Dendritic cell treated with granulocyte-macrophage colony-stimulating factor and Interleukin-4, amounts not matched to agents 40 ng/mL and 50 ng/mL, for 4 days (primary cell): ENCODE measurements at regions not wholly inside any gene's neighbourhood (a gene's known extent, or its start where the extent isn't known, plus 50 kb on each side); places are given as distances from the start of the nearest gene placed in this dataset.
"Not testable (repeated sequence)": the region's sequence is repeated elsewhere in the genome, so short reads cannot be mapped to it uniquely, and the experiment has no call there.

ENCODE experiments used
- H3K27ac Mint-ChIP-seq: one replicate; pipeline ENCODE4 v1.8.0; 2022; ENCODE audit warnings: mild to moderate bottlenecking, mixed read lengths
- H3K27me3 Mint-ChIP-seq: one replicate; pipeline ENCODE4 v1.8.0; 2022; ENCODE audit warnings: mild to moderate bottlenecking, mixed read lengths
- H3K36me3 Mint-ChIP-seq: one replicate; pipeline ENCODE4 v1.8.0; 2022; ENCODE audit warnings: low read depth, mixed read lengths
- H3K4me1 Mint-ChIP-seq: one replicate; pipeline ENCODE4 v1.8.0; 2022; ENCODE audit warnings: low read depth, mixed read lengths
- H3K4me3 Mint-ChIP-seq: one replicate; pipeline ENCODE4 v1.8.0; 2022; ENCODE audit warnings: mild to moderate bottlenecking, moderate library complexity, mixed read lengths
- H3K9me3 Mint-ChIP-seq: one replicate; pipeline ENCODE4 v1.8.0; 2022; ENCODE audit warnings: mixed read lengths
- intact Hi-C: fragments of 100-400 bp; cut with micrococcal nuclease; formaldehyde crosslinking; loops from one replicate; pipeline ENCODE4 v1.15.0; 2022

DNA sequence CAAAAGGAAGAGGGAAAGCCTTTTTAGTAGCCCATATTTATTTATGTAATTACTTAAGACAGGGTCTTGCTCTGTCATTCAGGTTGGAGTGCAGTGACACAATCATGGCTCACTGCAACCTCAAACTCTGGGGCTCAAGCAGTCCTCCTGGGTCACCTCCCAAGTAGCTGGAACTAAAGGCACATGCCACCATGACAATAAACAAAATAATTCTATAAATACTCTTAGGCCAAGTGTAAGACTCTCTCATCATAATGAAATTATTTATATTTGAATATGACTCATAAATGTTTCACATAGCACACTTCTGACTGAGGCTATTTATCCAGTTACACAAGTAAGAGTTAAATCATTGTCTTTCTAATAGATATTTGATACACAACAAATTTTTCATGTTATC is 314.7 kb downstream of the AMY1C start:
- H3K27me3 Mint-ChIP-seq, result no peaks in the 10 kb centered on the region
- peaks cover 9% of the 10 kb centered on the region for H3K9me3 Mint-ChIP-seq
- no peak overlapping the region for H3K27ac Mint-ChIP-seq
- H3K4me3 Mint-ChIP-seq, result no peak overlapping the region
- no peaks in the 10 kb centered on the region for H3K4me1 Mint-ChIP-seq
- intact Hi-C loops, result no loop called here
- no peaks in the 10 kb centered on the region for H3K36me3 Mint-ChIP-seq

DNA sequence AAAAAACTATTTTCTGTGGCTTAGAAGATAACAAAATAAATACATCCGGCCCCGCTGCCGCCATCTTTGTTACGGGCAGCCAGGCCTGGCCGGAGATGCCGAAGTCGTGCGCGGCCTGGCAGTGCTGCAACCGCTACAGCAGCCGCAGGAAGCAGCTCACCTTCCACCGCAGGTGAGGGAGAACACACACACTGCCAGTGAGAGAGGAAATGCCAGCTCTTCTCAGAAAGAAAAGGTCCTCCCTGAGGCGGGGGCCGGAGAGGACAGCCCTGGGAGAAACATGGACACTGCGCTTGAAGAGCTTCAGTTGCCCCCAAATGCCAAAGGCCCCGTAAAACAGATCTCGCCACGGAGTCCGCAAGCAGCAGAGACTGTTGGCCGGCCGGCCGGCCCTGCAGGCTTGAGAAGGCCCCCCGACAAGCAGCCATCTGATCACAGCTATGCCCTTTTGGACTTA is 323.2 kb downstream of the AMY1C start:
- peaks cover 32% of the 10 kb centered on the region for H3K9me3 Mint-ChIP-seq

DNA sequence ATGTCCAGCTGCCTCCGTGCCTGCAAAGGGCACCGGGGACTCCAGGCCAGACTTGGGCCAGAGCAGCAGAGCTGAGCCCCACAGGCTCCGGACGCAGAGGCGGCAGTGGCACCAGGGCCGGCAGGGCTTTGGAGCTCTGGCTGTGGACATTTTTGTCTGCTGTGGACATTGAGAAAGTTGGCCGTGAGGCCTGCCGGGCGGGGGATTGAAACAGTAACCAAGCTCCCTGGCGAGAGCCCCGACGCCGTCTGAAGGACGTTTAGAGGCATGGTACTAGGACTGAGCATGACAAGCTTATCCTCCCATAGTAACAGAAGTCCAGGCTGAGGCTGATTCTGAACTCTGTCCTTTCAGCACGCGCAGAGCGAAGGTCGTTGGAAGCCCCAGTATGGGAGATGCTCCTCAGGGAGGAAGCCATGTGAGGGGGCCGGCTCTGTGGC is 323.8 kb downstream of the AMY1C start:
- Mint-ChIP-seq H3K4me1 (no peaks in the 10 kb centered on the region), H3K27me3 (no peaks in the 10 kb centered on the region), H3K9me3 (peaks cover 26% of the 10 kb centered on the region), H3K27ac (no peak overlapping the region), H3K4me3 (no peak overlapping the region), H3K36me3 (no peaks in the 10 kb centered on the region)
- intact Hi-C loops, result no loop called here

More for the DNA sequence above, 323.2 kb downstream of the AMY1C start:
- no peaks in the 10 kb centered on the region for H3K36me3 Mint-ChIP-seq
- H3K27me3 Mint-ChIP-seq, result no peaks in the 10 kb centered on the region
- no peak overlapping the region for H3K4me3 Mint-ChIP-seq
- intact Hi-C loops, result no loop called here
- H3K4me1 Mint-ChIP-seq, result no peaks in the 10 kb centered on the region
- H3K27ac Mint-ChIP-seq, result no peak overlapping the region

DNA sequence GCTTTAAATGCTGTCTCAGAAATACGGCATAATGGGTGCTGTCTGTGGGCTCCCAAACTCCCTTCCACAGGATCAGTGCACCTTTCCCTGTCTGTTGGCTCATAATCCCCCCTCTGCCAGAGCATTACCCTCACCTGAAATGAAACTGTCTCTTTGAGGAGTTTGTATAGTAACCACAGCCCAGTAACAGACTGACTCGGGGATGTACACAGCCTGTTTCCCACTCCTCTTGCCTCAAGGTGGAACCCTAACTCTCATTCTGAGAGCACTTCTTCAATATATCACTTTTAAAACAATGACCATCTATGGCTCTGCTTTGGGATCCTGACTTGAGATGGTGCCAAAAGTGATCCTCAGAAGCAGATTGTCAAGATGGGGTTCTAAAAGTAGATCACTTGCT is 332.5 kb downstream of the AMY1C start:
- no peaks in the 10 kb centered on the region for H3K4me1 Mint-ChIP-seq
- H3K9me3 Mint-ChIP-seq, result no peaks in the 10 kb centered on the region
- no peaks in the 10 kb centered on the region for H3K36me3 Mint-ChIP-seq
- no peaks in the 10 kb centered on the region for H3K27me3 Mint-ChIP-seq
- H3K27ac Mint-ChIP-seq, result no peak overlapping the region
- intact Hi-C loops, result no loop called here
- H3K4me3 Mint-ChIP-seq, result no peak overlapping the region

DNA sequence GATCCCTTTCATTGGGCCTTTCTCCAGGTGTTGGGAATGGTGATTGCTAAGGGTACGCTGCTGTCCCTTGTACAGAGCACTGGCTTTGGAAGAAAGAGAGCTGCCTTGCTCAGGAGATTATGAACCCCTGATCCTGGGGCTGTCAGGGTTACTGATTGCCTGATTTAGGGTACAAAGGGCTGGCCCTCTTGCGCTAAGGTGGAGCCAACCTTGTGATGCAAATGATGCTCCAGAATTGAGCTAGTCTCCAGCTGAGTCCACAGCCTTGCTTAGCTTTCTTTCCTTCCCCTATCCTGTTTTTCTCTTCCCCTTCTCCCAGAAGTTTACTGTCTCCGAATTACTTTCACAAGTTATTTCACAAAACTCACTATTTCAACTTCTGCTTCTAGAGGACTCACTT is 334.7 kb downstream of the AMY1C start:
- Mint-ChIP-seq H3K27me3 (no peaks in the 10 kb centered on the region), H3K9me3 (no peaks in the 10 kb centered on the region), H3K4me1 (no peaks in the 10 kb centered on the region), H3K36me3 (no peaks in the 10 kb centered on the region), H3K27ac (no peak overlapping the region), H3K4me3 (no peak overlapping the region)
- intact Hi-C loops, result no loop called here

DNA sequence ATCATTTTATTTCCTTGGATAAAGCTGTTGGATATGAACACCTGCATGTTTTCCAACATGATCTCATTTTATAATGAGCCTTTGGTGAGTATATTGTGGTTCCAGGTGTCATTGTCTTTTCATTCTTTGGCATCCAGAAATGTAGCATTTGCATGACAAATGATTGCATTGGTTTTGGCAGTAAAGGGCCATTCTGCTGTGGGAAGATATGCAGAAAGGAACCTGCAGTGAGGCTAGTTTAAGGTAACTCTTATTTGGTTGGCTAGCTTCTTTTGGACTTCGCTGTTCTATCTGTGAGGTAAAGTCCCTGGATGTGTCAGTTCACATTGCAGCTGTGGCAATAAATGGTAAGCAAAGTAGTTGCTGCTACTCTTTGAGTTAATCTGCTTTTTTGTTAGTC is 343.0 kb downstream of the AMY1C start:
- H3K27ac Mint-ChIP-seq, result no peak overlapping the region
- no peaks in the 10 kb centered on the region for H3K27me3 Mint-ChIP-seq
- H3K4me1 Mint-ChIP-seq, result no peaks in the 10 kb centered on the region
- no peak overlapping the region for H3K4me3 Mint-ChIP-seq
- peaks cover 7% of the 10 kb centered on the region for H3K9me3 Mint-ChIP-seq
- H3K36me3 Mint-ChIP-seq, result no peaks in the 10 kb centered on the region
- intact Hi-C loops, result no loop called here

DNA sequence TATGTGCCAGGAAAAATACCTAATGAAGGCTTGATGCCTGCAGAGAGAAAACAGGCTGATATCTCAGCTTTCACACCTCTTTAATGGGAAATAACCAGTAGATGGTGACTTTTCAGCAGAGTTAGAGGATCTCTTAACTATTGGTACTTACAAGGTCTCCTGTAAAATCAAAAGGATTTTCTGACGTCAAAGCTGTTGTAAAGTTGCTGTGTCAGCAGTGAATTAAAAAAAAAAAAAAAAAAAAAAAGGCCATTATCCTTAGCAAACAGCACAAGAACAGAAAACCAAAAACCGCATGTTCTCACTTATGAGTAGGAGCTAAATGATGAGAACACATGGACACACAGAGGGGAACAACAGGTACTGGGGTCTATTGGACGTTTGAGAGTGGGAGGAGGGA is 349.1 kb downstream of the AMY1C start:
- no peaks in the 10 kb centered on the region for H3K27me3 Mint-ChIP-seq

DNA sequence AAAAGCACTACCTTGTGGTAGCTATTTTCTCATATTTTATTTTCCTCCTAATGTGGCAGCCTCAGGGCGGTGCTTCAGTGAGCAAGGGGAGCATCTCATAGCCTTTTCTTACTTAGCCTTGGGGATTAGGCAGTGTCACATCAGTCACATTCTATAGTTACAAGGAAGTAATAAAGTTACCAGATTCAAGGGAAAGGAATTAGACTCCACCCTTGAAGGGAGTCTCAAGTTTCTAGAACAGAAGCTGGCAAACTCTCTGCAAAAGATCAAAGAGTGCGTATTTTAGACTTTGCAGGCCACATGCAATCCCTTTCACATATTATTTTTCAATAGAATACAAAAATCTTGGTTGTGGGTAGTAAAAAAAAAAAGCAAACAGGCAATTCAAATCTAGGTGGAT is 350.4 kb downstream of the AMY1C start:
- Mint-ChIP-seq H3K4me1 (no peaks in the 10 kb centered on the region), H3K9me3 (no peaks in the 10 kb centered on the region), H3K4me3 (no peak overlapping the region), H3K27me3 (no peaks in the 10 kb centered on the region), H3K36me3 (no peaks in the 10 kb centered on the region), H3K27ac (no peak overlapping the region)
- intact Hi-C loops, result no loop called here

More for the DNA sequence above, 349.1 kb downstream of the AMY1C start:
- H3K36me3 Mint-ChIP-seq, result no peaks in the 10 kb centered on the region
- H3K4me3 Mint-ChIP-seq, result no peak overlapping the region
- no peak overlapping the region for H3K27ac Mint-ChIP-seq
- H3K4me1 Mint-ChIP-seq, result no peaks in the 10 kb centered on the region
- intact Hi-C loops, result no loop called here
- H3K9me3 Mint-ChIP-seq, result no peaks in the 10 kb centered on the region

DNA sequence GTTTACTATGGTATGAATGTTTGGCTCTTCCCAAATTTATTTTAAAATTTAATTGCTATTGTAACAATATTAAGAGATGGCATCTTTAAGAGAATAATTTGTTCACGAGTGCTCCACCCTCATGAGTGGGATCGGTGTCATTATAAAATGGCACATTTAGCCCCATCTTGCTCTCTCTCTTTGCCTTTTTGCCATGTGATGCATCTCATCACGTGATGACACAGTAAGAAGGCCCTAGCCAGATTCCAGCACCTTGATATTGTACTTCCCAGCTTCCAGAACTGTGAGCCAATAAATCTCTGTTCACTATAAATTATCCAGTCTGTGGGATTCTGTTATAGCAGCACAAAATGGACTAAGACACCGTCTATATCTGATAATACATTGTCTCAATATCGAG is 355.8 kb downstream of the AMY1C start:
- Mint-ChIP-seq H3K36me3 (no peaks in the 10 kb centered on the region), H3K9me3 (peaks cover 12% of the 10 kb centered on the region), H3K27me3 (no peaks in the 10 kb centered on the region), H3K4me1 (no peaks in the 10 kb centered on the region), H3K4me3 (no peak overlapping the region), H3K27ac (no peak overlapping the region)
- intact Hi-C loops, result no loop called here

DNA sequence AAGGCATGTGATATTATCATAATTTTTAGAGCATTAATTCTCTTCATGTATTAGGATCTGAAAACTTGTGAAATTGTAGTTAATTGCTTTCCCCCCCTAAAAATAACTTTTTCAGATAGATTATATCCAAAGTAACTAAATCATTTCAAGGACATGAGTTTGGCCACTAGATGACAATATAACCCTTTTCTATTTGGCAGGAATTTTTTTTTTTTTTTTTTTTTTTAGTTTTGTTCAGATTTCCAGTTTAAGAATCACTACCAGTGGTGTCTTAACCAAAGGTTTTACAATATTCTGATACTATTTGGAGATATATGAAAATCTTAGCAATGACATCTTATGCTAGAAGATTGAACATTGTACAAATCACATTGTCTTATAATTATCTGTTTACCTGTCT is 370.8 kb downstream of the AMY1C start:
- intact Hi-C loops, result no loop called here
- Mint-ChIP-seq H3K4me1 (no peaks in the 10 kb centered on the region), H3K27ac (no peak overlapping the region), H3K27me3 (no peaks in the 10 kb centered on the region), H3K4me3 (no peak overlapping the region), H3K9me3 (no peaks in the 10 kb centered on the region), H3K36me3 (no peaks in the 10 kb centered on the region)

DNA sequence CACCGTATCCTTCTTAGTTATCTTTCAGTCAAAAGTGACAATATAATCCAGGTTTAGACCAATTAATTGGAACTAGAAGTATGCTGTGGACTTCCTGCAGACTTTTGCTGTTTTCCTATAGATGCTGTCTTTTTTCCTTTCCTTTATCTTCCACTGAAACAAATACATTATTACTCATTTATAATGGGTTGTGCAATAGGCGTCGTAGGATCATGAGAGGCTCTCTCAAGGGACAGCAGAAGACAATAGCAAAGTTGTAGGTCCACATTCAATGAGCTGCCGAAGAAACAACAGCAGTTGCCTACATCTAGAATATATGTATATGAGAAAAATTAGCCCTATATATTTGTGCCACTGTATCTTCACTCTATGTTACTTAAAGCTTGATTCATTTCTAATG is 371.6 kb downstream of the AMY1C start:
- H3K27me3 Mint-ChIP-seq, result no peaks in the 10 kb centered on the region
- no peak overlapping the region for H3K4me3 Mint-ChIP-seq
- no peaks in the 10 kb centered on the region for H3K4me1 Mint-ChIP-seq
- intact Hi-C loops, result no loop called here
- H3K27ac Mint-ChIP-seq, result no peak overlapping the region
- H3K36me3 Mint-ChIP-seq, result no peaks in the 10 kb centered on the region
- no peaks in the 10 kb centered on the region for H3K9me3 Mint-ChIP-seq

DNA sequence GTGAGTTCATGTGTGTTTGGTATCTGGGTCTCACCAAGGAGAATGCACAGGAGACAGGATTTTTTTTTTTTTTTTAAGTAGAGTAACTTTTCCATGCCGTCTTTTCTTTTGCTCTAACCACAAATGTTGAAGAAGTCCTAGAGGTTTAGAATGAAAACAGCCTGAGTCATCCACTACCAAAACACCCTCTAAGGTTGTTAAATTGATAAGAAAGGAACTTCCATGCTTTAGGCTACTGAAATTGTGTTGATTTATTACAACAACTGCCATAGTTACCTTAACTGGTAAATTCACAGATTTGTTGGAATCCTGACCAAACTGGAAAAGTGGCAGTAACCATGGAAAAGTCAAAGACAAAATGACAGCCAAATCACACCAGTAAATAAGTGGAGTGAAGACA is 375.6 kb downstream of the AMY1C start:
- H3K9me3 Mint-ChIP-seq, result no peaks in the 10 kb centered on the region
- H3K36me3 Mint-ChIP-seq, result no peaks in the 10 kb centered on the region
- no peak overlapping the region for H3K27ac Mint-ChIP-seq
- intact Hi-C loops, result no loop called here
- no peaks in the 10 kb centered on the region for H3K27me3 Mint-ChIP-seq
- H3K4me1 Mint-ChIP-seq, result no peaks in the 10 kb centered on the region
- H3K4me3 Mint-ChIP-seq, result no peak overlapping the region

DNA sequence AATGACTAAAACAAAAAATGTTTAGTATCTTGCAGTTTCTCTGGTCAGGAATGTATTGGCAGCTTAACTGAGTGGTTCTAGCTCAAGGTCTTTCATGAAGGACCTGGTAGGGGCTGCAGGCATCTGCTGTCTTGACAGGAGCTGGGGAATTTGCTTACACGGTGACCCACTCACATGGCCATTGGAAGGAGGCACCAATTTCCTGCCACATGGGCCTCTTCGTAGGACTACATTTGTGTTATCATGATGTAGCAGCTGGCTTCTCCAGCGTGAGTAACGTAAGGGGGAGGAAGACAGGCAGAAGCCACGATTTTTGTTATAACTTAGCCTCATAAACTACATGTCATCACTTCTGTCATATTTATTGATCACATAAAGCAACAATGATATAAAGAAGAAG is 376.3 kb downstream of the AMY1C start:
- intact Hi-C loops, result no loop called here
- Mint-ChIP-seq H3K9me3 (no peaks in the 10 kb centered on the region), H3K27ac (no peak overlapping the region)

DNA sequence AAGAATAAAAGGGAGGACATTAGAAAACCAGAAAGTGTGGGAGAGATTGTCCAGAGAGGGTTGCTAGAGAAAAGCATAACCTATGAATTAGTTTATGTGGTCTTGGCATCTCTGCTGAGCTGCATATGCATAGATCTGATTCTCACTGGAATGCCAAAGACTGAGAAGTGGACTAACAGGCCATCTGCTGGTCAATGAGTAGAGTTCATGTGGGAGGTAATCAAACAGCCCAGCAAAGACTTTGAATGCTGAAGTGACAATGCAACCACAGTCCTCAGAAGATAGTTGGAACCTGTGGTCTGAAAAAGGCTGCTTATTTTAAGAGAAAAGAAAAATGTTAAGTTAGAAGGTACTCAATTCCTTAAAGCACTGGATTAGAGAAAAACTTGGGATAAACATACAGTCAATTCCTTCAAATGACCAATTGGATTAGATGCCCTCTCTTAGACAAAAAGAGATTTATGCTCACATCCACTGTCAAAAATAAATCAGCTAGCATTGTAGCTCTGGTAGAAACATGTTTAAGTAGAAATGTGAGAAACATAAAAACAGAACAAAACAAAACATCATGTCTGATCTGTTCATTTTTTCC is 382.8 kb downstream of the AMY1C start:
- Mint-ChIP-seq H3K27ac (no peak overlapping the region), H3K9me3 (peaks cover 14% of the 10 kb centered on the region), H3K4me1 (no peaks in the 10 kb centered on the region), H3K27me3 (no peaks in the 10 kb centered on the region), H3K4me3 (no peak overlapping the region), H3K36me3 (no peaks in the 10 kb centered on the region)
- intact Hi-C loops, result no loop called here

More for the DNA sequence above, 376.3 kb downstream of the AMY1C start:
- H3K4me3 Mint-ChIP-seq, result no peak overlapping the region
- H3K4me1 Mint-ChIP-seq, result no peaks in the 10 kb centered on the region
- H3K36me3 Mint-ChIP-seq, result no peaks in the 10 kb centered on the region
- no peaks in the 10 kb centered on the region for H3K27me3 Mint-ChIP-seq

DNA sequence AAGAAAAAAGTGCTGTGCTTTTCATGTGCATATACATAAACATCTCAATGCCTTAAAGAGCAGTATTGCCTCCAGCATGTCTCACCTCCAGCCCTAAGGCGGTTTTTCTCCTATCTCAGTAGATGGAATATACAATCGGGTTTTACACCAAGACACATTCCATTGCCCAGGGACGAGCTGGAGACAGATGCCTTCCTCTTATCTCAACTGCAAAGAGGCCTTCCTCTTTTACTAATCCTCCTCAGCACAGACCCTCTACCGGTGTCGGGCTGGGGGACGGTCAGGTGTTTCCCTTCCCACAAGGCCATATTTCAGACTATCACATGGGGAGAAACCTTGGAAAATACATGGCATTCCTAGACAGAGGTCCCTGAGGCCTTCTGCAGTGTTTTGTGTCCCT is 385.3 kb downstream of the AMY1C start:
- H3K27ac Mint-ChIP-seq, H3K4me1 Mint-ChIP-seq, H3K4me3 Mint-ChIP-seq, H3K27me3 Mint-ChIP-seq, H3K36me3 Mint-ChIP-seq, intact Hi-C loops: not testable (repeated sequence)
- peaks cover 14% of the 10 kb centered on the region for H3K9me3 Mint-ChIP-seq
